GM12892 (cell line): ENCODE measurements at regions not wholly inside any gene's neighbourhood (a gene's known extent, or its start where the extent isn't known, plus 50 kb on each side); places are given as distances from the start of the nearest gene placed in this dataset.

Experiments
- POLR2A ChIP-seq: IDR thresholded peaks from 2 replicates; pipeline ENCODE4 v1.6.1; 2011; ENCODE audit warnings: low read depth, low read length, control low read depth
- POLR2AphosphoS5 ChIP-seq: IDR thresholded peaks from 2 replicates; pipeline ENCODE4 v1.6.1; 2011; ENCODE audit warnings: low read depth, low read length, control low read depth

DNA sequence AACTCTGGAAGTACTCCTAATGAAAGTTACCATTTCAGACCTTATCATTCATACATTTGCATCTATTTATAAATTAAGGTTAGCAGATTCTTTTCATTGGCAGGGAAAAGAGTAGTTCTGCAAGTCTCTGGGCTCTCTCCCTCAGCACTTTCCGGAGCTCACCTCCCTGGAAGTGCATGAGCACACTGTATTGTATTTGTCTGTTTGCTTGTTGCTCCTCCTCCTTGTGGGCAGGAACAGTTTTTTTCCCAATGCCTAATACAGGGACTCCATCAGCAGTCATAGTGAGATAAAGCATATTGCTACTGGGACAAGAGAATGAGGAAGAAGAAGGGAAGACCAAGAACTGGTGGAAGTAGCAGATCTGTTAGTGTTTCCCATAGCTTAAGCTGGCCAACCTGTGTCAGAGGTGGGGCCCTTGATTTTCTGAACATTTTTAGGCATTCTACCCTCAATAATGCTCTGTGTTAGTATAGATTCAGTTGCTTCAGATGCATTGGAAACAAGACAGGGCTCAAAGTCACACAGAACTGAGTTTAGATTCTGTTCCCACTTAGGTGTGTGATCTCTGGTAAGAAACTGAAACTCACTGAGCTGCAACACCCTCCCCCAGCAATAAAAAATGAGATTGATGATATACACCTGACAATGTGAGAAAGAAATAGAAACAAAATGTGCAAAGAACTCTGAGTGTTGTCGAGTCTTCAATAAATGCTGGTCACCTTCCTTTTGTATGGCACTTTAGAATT, 407.8 kb downstream of the TUSC7 start:
- TF ChIP-seq POLR2AphosphoS5 (no peak), POLR2A (no peak)
